Eye (tissue), 1 donor: ENCODE measurements at regions not wholly inside any gene's neighbourhood (a gene's known extent, or its start where the extent isn't known, plus 50 kb on each side); places are given as distances from the start of the nearest gene placed in this dataset.

ENCODE experiments used
- DNase-seq: peaks from one replicate; pipeline ENCODE4 v3.0.0-alpha.2; 2015

- no peak for DNase-seq
These were observed 907.5 kb upstream of the SLC10A2 start for GRCh38 chr13:103973740-103974139.

DNA sequence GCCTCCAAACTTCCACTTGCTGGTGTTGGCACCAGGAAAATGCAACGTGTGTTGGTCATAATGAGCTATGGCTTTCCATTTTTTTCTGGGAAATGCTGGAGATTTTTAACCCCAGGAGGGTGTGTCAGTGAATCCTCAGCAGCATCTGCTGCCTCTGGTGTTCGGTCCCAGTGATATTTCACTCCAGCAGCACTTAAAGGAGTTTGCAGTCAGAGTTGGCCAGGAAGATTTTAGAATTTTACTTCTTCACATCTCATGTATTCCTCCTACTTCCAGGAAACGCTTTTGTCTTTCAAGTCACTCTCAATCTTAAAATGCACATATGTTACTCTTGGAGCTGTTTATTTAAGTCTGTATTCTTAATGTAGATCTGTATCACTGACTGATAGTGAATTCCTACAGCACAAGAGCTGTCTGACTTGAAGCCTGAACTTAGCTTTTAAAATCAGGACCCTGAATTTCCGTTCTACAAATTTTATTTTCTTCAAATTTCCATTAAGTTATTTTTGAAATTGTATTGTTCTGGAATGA lies 903.4 kb upstream of the SLC10A2 start:
- DNase-seq: no peak

- DNase-seq: peak; percentile 12
These were observed 899.5 kb upstream of the SLC10A2 start for GRCh38 chr13:103965506-103966243.

GRCh38 chr13:103961784-103962183 lies 895.6 kb upstream of the SLC10A2 start:
- no peak for DNase-seq

DNA sequence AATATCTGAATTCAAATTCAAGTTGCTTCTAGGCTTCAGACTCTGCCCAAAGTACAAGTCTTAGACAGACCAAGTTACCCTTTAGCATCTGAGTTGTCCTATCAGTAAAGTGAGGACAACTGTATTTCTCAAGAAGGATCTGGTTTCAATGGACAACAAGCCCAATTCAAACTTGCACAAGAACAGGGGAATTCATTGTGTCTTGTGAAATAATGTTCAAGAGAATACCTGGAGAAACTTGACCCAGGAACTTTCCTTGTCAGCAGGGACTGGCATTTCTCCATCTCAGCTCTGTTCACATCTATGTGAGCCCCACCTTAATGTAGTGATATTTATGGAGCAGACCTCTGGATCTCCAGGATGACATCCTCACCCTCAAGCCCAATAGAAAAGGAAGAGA lies 894.9 kb upstream of the SLC10A2 start:
- DNase-seq: no peak

GRCh38 chr13:103960001-103960400 lies 893.8 kb upstream of the SLC10A2 start:
- DNase-seq: no peak

DNA sequence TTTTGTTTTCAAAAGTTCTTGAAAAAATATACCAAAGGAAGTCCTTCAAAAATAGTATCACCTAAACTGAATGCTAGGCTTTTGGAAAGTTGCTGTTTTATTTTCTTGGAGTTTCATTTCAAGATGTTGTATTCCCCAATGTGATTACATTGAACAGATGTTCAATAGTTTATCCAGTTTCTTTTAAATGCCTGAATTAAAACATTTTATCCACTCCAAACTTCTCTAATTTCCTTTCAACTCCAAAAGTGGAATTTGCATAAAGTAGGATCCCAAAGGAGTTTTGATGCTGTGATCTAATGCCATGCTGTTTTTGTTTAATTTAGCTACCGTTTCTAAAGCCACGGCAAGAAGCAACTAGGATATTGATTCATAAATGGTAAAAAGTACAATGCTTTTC lies 892.5 kb upstream of the SLC10A2 start:
- no peak for DNase-seq

DNA sequence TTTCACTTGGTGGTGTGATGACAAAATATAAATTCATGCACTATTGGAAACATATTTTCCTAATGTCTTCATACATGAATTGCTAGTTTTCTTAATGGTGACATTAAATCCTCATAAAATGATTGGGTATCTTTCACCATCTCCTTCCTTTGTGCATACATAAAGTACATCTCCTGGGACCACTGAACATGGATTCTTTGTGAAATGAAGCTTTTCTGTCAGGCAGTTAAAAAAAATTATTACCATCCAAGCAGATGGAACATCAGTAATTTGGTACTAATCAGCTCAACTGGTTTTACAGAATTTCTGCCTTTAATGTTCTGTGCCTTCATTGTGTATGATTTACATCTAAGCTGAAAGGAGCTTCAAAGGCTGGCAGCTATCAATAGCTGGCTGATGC lies 891.7 kb upstream of the SLC10A2 start:
- no peak for DNase-seq

DNA sequence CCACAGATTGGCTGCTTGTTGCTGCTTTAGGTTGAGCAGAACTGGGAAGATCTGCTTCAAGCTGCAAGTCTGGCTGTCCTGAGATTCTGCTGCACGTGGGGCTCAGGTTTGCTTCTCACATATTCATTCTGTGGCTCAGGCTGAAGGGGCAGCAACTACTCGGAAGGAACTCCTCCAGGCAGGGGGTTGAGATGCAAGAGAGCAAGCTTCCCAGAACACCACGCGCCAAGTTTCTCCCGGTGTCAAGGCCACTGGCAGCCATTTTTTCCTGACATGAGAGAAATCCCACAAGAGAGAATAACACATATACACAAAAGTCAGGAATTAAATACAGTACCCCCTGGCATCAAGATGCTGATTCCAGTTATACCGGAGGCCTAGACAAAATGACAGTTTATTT lies 887.6 kb upstream of the SLC10A2 start:
- DNase-seq: no peak

DNA sequence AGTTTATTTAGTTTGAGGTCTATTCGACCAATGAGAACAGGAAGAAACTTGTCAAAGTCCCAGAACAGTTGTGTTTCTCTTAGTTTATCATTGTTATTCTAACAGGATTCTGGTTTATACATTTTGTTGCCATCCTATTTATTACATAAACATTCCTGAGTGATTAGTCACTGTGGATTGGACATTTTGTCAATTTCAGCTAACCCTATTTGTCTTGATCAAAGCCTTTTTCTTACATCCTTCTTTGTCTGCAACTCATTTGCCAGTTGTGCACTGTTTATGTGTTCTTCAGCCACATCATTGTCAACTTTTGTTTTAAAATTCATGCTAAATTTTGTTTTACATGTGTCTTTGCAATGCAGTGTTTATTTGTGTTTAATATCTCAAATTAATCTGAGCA lies 886.0 kb upstream of the SLC10A2 start:
- no peak for DNase-seq

DNA sequence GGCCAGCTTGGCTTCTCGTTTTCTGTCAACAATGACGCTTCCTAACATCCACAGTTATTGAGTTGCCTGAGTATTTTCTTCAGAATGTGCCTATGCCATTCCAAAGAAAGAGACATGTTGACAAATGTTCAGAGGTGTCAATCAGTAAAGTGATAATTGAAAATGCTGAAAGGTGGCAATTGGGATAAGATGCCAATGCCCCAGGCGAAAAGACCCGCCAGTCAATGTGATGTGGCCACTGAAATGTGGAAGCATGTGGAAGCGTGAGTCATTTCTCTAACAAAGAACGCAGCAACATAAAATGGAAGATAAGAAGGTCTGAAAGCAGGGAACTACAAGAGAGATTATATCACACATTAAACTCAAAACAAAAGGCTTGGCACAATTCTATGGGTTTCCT lies 882.2 kb upstream of the SLC10A2 start:
- peak; percentile 14 for DNase-seq

DNA sequence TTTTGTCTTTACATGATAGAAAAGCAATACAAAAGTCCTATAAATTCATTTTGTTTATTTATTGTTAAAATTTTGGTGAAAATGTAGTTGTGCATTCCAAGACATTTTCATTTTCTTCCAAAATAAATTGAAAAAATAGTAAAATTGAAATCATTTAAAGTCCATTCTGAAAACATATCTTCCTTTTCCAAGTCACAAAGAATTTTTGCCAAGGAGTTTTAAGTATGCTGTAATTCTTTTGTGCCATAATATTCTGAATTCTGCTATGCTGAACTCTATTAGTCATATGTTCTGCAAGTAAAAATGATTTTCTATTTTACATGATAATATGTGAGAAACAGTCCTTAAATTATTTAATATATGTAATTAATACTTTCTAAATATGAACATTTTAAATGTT lies 879.6 kb upstream of the SLC10A2 start:
- no peak for DNase-seq

GRCh38 chr13:103941506-103942140 lies 875.4 kb upstream of the SLC10A2 start:
- DNase-seq: no peak

DNA sequence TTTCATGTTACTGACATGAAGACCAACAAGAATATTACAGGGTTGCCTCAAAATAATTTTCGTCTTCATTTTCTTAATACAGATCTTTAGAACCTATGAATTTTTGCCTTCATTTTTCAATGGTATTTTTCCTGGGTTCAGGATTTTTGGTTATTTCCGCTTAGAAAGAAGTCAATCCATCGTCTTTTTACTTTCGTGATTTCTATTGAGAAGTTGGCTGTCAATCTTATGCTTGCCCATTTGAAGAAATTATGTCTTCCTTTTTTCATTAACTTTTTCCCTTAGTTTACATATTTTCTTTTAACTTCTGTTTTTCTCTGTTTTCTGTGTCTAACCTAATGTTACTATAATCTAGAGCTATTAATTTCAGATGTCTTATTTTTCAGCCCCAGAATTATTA lies 868.9 kb upstream of the SLC10A2 start:
- no peak for DNase-seq

GRCh38 chr13:103931885-103932284 lies 865.7 kb upstream of the SLC10A2 start:
- no peak for DNase-seq

DNA sequence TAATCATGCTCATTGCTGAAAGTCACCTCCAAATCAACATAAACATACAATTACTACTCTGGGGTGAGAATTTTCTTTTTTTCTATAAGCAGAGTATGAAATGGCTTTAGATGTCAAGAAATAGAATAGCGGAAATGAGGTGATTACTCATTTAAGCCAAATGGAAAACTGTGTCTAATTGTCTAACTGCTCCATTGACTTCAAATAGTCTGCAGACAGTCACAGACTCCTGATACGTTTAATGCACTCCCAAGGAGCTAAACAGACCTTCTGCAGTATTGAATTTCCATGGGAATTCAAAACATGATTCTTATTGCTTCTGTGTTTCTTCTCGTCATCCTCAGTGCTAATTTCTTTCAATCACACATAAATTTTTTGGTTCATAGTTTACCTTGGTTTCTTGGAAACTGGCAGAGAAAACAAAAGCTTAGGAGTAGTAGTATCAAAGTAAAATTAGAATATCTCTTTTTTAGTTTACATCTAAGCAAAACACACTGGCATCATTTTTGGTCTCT lies 865.2 kb upstream of the SLC10A2 start:
- DNase-seq: no peak

DNA sequence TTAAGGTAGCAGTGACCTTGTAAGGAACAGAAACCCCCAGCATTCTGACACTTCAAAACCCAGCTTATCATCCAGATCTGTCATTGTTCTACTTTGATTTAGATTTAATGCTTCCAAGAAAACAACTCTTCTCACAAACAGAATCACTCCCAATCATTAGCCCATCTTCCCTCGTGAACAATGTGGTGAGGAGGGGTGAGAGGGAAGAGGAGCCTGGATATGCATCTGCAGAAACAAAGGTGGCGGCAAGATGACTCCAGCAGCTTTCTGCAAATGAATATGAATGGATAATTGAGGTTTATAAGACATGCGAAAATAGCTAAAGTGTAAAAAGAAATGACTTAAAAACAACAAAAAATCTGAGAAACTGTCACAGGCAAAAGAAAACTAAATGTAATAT lies 859.9 kb upstream of the SLC10A2 start:
- no peak for DNase-seq

DNA sequence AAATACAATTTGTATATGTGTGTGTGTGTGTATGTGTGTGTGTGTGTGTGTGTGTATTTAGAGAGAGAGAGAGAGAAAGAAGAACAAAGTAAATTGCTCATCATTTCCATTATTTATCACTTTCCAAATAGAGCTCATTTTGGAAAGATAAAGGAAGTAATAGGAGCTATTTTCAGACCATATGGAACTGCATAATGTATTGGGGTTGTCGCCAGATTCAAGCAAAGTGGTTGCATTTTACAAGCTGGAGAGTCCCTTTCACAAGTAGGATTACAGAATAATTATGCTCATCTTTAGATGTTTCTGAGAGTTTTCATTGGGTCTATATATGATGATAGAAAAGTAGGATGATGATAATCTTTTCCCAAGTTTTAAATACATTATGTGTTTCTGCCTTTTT lies 842.7 kb upstream of the SLC10A2 start:
- DNase-seq: no peak

- DNase-seq: no peak
These were observed 842.1 kb upstream of the SLC10A2 start for GRCh38 chr13:103908274-103908673.

DNA sequence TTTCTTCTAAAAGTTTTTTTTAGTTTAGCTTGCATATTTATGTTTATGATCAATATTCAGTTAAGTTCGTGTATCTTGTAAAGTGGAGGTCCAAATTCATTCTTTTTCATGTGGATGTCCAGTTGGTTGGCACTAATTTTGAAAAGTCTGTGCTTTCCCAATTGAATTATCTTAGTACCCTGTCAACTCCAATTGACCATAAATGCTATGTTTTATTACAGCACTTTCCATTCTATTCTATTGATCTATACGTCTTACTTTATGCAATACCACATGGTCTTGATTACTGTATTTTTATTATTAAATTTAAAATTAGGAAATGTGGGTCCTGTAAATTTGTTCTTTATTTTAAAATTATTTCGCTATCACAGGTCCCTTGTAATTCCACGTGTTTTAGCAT lies 837.6 kb upstream of the SLC10A2 start:
- DNase-seq: no peak

DNA sequence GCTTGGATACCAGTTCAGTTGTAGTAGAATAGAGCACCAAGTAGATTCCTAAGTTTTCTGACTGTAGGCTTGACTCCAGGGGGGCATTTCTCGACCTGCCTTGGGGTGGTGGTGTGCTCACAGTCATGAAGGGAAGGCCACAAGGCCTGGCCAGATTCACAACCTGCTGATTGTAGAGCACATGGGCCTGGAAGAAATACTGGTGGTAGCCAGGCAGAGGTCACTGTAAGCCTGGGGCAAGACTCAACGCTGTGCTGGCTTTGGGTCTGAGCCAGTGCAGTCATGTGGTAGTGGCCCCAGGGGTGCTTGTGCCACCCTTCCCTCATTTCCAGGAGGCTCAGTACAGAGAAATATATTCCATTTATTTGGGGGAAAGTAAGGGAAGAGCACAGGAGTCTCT lies 832.3 kb upstream of the SLC10A2 start:
- no peak for DNase-seq

GRCh38 chr13:103895835-103896531 lies 829.8 kb upstream of the SLC10A2 start:
- no peak for DNase-seq

DNA sequence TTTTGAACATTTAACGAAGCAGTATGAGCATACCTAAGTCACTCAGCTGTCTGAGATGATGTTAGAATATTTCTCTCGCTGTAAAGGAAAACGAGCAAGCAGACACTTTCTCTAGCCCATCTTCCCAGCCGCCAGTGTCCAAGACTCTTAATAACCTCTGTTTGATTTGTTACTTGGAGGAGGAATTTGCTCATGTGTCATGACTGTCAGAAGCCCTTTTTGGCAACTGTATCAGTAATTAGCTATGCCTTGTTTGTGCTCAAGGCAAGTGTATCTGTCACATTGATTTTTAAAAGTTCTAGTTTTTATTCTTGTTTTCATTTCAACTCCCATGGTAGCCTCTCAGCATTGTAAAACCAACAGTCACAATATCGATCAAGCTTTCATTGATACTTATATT lies 828.4 kb upstream of the SLC10A2 start:
- no peak for DNase-seq
